MM.1S (cell line): ENCODE measurements at regions not wholly inside any gene's neighbourhood (a gene's known extent, or its start where the extent isn't known, plus 50 kb on each side); places are given as distances from the start of the nearest gene placed in this dataset.

Experiments used
- DNase-seq: peaks from one replicate; pipeline ENCODE4 v3.0.0-alpha.2; 2015
- H2AFZ ChIP-seq: fragments of 300-600 bp; sonication (generic); 2 replicates; pipeline ENCODE4 v1.6.0; 2016; ENCODE audit warnings: antibody characterized with exemption, low read length
- H3F3A ChIP-seq: fragments of 300-600 bp; sonication (generic); 2 replicates; pipeline ENCODE4 v1.6.1; 2016; ENCODE audit warnings: mild to moderate bottlenecking, antibody characterized with exemption, low read length, moderate library complexity, mixed read lengths; ENCODE audit not compliant: insufficient read depth
- H3K27ac ChIP-seq: fragments of 300-600 bp; sonication (generic); 2 replicates; pipeline ENCODE4 v1.5.1; 2016; ENCODE audit warnings: mild to moderate bottlenecking, low read length
- H3K27me3 ChIP-seq: fragments of 300-600 bp; sonication (generic); replicated peaks from 2 replicates; pipeline ENCODE4 v1.6.0; 2016; ENCODE audit warnings: low read length; ENCODE audit not compliant: insufficient read depth
- H3K36me3 ChIP-seq: fragments of 300-600 bp; sonication (generic); replicated peaks from 2 replicates; pipeline ENCODE4 v1.6.1; 2016; ENCODE audit warnings: mild to moderate bottlenecking, low read length, mixed read lengths; ENCODE audit not compliant: insufficient read depth
- H3K4me1 ChIP-seq: fragments of 300-600 bp; sonication (generic); 2 replicates; pipeline ENCODE4 v1.6.1; 2016; ENCODE audit warnings: low read length, mixed read lengths
- H3K4me2 ChIP-seq: fragments of 300-600 bp; sonication (generic); 2 replicates; pipeline ENCODE4 v1.6.0; 2016; ENCODE audit warnings: low read depth, low read length
- H3K4me3 ChIP-seq: fragments of 300-600 bp; sonication (generic); 2 replicates; pipeline ENCODE4 v1.5.1; 2016; ENCODE audit warnings: low read length, mixed read lengths
- H3K79me2 ChIP-seq: fragments of 300-600 bp; sonication (generic); 2 replicates; pipeline ENCODE4 v1.6.1; 2016; ENCODE audit warnings: mixed run types, low read length, mixed read lengths
- H3K9ac ChIP-seq: fragments of 300-600 bp; sonication (generic); 2 replicates; pipeline ENCODE4 v1.6.1; 2016; ENCODE audit warnings: low read length, mixed read lengths
- H3K9me2 ChIP-seq: fragments of 300-600 bp; sonication (generic); replicated peaks from 2 replicates; pipeline ENCODE4 v1.6.1; 2016; ENCODE audit warnings: mild to moderate bottlenecking, low read length, mixed read lengths; ENCODE audit not compliant: insufficient read depth
- H3K9me3 ChIP-seq: fragments of 300-600 bp; sonication (generic); replicated peaks from 2 replicates; pipeline ENCODE4 v1.6.1; 2016; ENCODE audit warnings: mild to moderate bottlenecking, low read length, mixed read lengths; ENCODE audit not compliant: insufficient read depth
- H4K20me1 ChIP-seq: fragments of 300-600 bp; sonication (generic); 2 replicates; pipeline ENCODE4 v1.6.1; 2016; ENCODE audit warnings: mild to moderate bottlenecking, low read length, moderate library complexity, mixed read lengths; ENCODE audit not compliant: insufficient read depth
- CTCF ChIP-seq: fragments of 300-600 bp; sonication (generic); IDR thresholded peaks from 2 replicates; pipeline ENCODE4 v1.5.1; 2016; ENCODE audit warnings: antibody characterized with exemption, low read length, mixed read lengths
- EZH2 ChIP-seq: fragments of 300-600 bp; sonication (generic); optimal IDR thresholded peaks from 2 replicates; pipeline ENCODE3; 2017; ENCODE audit warnings: low read depth, mild to moderate bottlenecking, antibody characterized with exemption, low read length, mixed read lengths
- EZH2phosphoT487 ChIP-seq: fragments of 300-600 bp; sonication (generic); IDR thresholded peaks from 2 replicates; pipeline ENCODE4 v1.6.1; 2018; ENCODE audit warnings: antibody characterized with exemption, low read length

- Histone ChIP-seq H3K27ac (no peak overlapping the region), H3K4me2 (no peak overlapping the region), H4K20me1 (no peaks in the 10 kb centered on the region), H3K9me3 (no peaks in the 10 kb centered on the region), H3K79me2 (no peaks in the 10 kb centered on the region), H3K9me2 (no peaks in the 10 kb centered on the region), H3K36me3 (no peaks in the 10 kb centered on the region), H3K9ac (no peak overlapping the region), H3K4me1 (no peaks in the 10 kb centered on the region), H3F3A (no peaks in the 10 kb centered on the region), H2AFZ (no peak overlapping the region), H3K4me3 (no peak overlapping the region), H3K27me3 (no peaks in the 10 kb centered on the region)
- TF ChIP-seq EZH2phosphoT487 (no peak), CTCF (no peak), EZH2 (no peak)
- no peak for DNase-seq
Observed at GRCh38 chr10:108561649-108562048, 1361.7 kb downstream of the XPNPEP1 start.

- Histone ChIP-seq H3K27ac (no peak overlapping the region), H3K27me3 (no peaks in the 10 kb centered on the region), H3K9me3 (no peaks in the 10 kb centered on the region), H2AFZ (no peak overlapping the region), H3F3A (no peaks in the 10 kb centered on the region), H3K9me2 (no peaks in the 10 kb centered on the region), H3K9ac (no peak overlapping the region), H3K36me3 (no peaks in the 10 kb centered on the region), H3K79me2 (no peaks in the 10 kb centered on the region), H3K4me3 (no peak overlapping the region), H3K4me1 (no peaks in the 10 kb centered on the region), H3K4me2 (no peak overlapping the region), H4K20me1 (no peaks in the 10 kb centered on the region)
- DNase-seq, result no peak
- TF ChIP-seq EZH2 (no peak), CTCF (no peak)
Observed at GRCh38 chr10:108560488-108560887, 1362.8 kb downstream of the XPNPEP1 start.

GRCh38 chr10:108556186-108556585 lies 1367.1 kb downstream of the XPNPEP1 start:
- H3K9ac ChIP-seq, result no peak overlapping the region
- no peaks in the 10 kb centered on the region for H3K27me3 ChIP-seq
- no peaks in the 10 kb centered on the region for H3K9me2 ChIP-seq
- no peaks in the 10 kb centered on the region for H3F3A ChIP-seq
- no peaks in the 10 kb centered on the region for H4K20me1 ChIP-seq
- no peak overlapping the region for H2AFZ ChIP-seq
- no peak overlapping the region for H3K27ac ChIP-seq
- DNase-seq, result no peak
- no peak for TF ChIP-seq EZH2phosphoT487
- no peak for TF ChIP-seq CTCF
- TF ChIP-seq EZH2, result no peak
- H3K79me2 ChIP-seq, result no peaks in the 10 kb centered on the region
- no peaks in the 10 kb centered on the region for H3K36me3 ChIP-seq
- H3K4me2 ChIP-seq, result no peak overlapping the region
- no peak overlapping the region for H3K4me3 ChIP-seq
- H3K9me3 ChIP-seq, result no peaks in the 10 kb centered on the region
- H3K4me1 ChIP-seq, result no peaks in the 10 kb centered on the region
